Endometrium (tissue), 2 donors: ENCODE measurements at regions not wholly inside any gene's neighbourhood (a gene's known extent, or its start where the extent isn't known, plus 50 kb on each side); places are given as distances from the start of the nearest gene placed in this dataset.

Experiments
- FAIRE-seq: peaks from 2 replicates; lab custom pipeline; 2012; peaks lifted over from hg19 to GRCh38; lab: Jason Lieb, UNC
- donor health status: control.
- donor health status: control.

DNA sequence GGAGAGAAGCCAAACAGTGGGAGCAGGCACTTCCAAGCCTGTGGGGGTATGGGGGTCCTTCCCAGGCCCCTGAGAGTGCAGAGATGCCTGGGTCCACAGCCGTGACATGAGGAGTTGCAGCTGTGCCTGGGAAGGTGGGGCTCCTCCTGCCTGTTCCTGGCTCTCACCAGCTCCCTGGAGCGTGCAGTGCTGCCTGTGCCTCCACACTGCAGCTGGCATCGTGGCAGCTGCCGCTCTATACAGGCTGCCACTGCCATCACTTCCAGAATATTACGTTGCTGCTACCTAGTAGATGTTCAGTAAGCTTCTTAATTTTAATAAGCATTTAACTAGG lies 223.7 kb downstream of the KCNC2 start:
- no peak for FAIRE-seq

DNA sequence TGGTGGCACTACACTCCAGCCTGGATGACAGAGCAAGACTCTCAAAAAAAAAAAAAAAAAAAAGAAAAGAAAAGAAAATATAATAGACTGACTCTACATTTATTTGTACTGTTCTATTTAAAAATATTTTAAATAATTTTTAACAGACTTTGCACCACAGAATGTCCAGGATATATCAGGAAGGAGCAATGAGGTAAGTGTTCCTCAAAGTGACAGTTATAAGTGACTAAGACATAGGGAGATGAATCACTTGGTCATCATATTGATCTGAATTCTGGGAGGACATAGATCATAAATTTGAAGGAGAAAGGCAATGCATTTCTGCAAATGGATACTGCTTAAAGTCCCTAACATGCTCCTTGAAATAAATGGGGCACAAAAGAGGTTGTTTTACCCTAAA lies 221.5 kb downstream of the KCNC2 start:
- FAIRE-seq: no peak
